Lower lobe of right lung (tissue), 2 donors: ENCODE measurements at regions not wholly inside any gene's neighbourhood (a gene's known extent, or its start where the extent isn't known, plus 50 kb on each side); places are given as distances from the start of the nearest gene placed in this dataset.

Experiments used
- ATAC-seq, 2 donors: fragments of 200-7000 bp; cut with Tn5 transposase; one replicate each; pipeline ENCODE4 v1.9.1; 2020 to 2022; ENCODE audit warnings: mild to moderate bottlenecking in 2 of 2, moderate library complexity in 2 of 2
- DNase-seq: peaks from one replicate; pipeline ENCODE4 v3.0.0-alpha.2; 2020
- H3K27ac ChIP-seq: fragments of 200-600 bp; one replicate; pipeline ENCODE4 v1.8.0; 2022
- H3K27me3 ChIP-seq: fragments of 200-600 bp; one replicate; pipeline ENCODE4 v1.8.0; 2022; ENCODE audit warnings: low read depth
- H3K36me3 ChIP-seq: fragments of 200-600 bp; one replicate; pipeline ENCODE4 v1.8.0; 2022; ENCODE audit warnings: mild to moderate bottlenecking
- H3K4me1 ChIP-seq: fragments of 200-600 bp; one replicate; pipeline ENCODE4 v1.8.0; 2022
- H3K4me3 ChIP-seq: fragments of 200-600 bp; one replicate; pipeline ENCODE4 v1.8.0; 2022; ENCODE audit warnings: mild to moderate bottlenecking
- H3K9me3 ChIP-seq: fragments of 200-600 bp; one replicate; pipeline ENCODE4 v1.8.0; 2022
- CTCF ChIP-seq: fragments of 200-600 bp; IDR thresholded peaks from one replicate; pipeline ENCODE4 v1.8.0; 2022; ENCODE audit warnings: antibody characterized with exemption, mild to moderate bottlenecking
- intact Hi-C: fragments of 100-400 bp; cut with DNase I; formaldehyde crosslinking; loops from one replicate; pipeline ENCODE4 v1.11.0; 2022
- donor health status: DM: no; HTN: yes; CAD: no; lungs with severe emphysema.

- intact Hi-C loops, result no loop called here
- no peak overlapping the region for H3K4me3 ChIP-seq
- H3K27me3 ChIP-seq, result no peaks in the 10 kb centered on the region
- no peaks in the 10 kb centered on the region for H3K36me3 ChIP-seq
- no peaks in the 10 kb centered on the region for H3K9me3 ChIP-seq
- no peak for ATAC-seq
- H3K27ac ChIP-seq, result no peak overlapping the region
- no peak for DNase-seq
- H3K4me1 ChIP-seq, result no peaks in the 10 kb centered on the region
- TF ChIP-seq CTCF, result no peak
Observed at GRCh38 chr15:39270221-39270855, 310.5 kb upstream of the THBS1 start.

- ATAC-seq, result no peak
- TF ChIP-seq CTCF, result no peak
- no peak overlapping the region for H3K4me3 ChIP-seq
- H3K9me3 ChIP-seq, result no peaks in the 10 kb centered on the region
- H3K4me1 ChIP-seq, result no peaks in the 10 kb centered on the region
- no peak for DNase-seq
- no peaks in the 10 kb centered on the region for H3K36me3 ChIP-seq
- no peaks in the 10 kb centered on the region for H3K27me3 ChIP-seq
- no peak overlapping the region for H3K27ac ChIP-seq
- intact Hi-C loops, result no loop called here
Observed at GRCh38 chr15:39270934-39271333, 309.9 kb upstream of the THBS1 start.

- ATAC-seq, result no peak
- intact Hi-C loops, result no loop called here
Observed at GRCh38 chr15:39272901-39273300, 308.0 kb upstream of the THBS1 start.

GRCh38 chr15:39273717-39274411, 307.0 kb upstream of the THBS1 start:
- intact Hi-C loops, result no loop called here
- no peak for DNase-seq
- H3K27me3 ChIP-seq, result no peaks in the 10 kb centered on the region
- ATAC-seq, result peak; percentile 90 to 94
- H3K4me1 ChIP-seq, result no peaks in the 10 kb centered on the region
- no peaks in the 10 kb centered on the region for H3K36me3 ChIP-seq
- H3K9me3 ChIP-seq, result no peaks in the 10 kb centered on the region
- TF ChIP-seq CTCF, result no peak
- no peak overlapping the region for H3K4me3 ChIP-seq
- peak overlapping the region; percentile 37 for H3K27ac ChIP-seq

More at GRCh38 chr15:39272901-39273300, 308.0 kb upstream of the THBS1 start:
- DNase-seq, result no peak
- Histone ChIP-seq H3K4me1 (no peaks in the 10 kb centered on the region), H3K27me3 (no peaks in the 10 kb centered on the region), H3K36me3 (no peaks in the 10 kb centered on the region), H3K27ac (no peak overlapping the region), H3K4me3 (no peak overlapping the region), H3K9me3 (no peaks in the 10 kb centered on the region)
- TF ChIP-seq CTCF, result no peak

GRCh38 chr15:39275066-39275465, 305.8 kb upstream of the THBS1 start:
- Histone ChIP-seq H3K27ac (no peak overlapping the region), H3K4me3 (no peak overlapping the region), H3K27me3 (no peaks in the 10 kb centered on the region), H3K36me3 (no peaks in the 10 kb centered on the region), H3K4me1 (no peaks in the 10 kb centered on the region), H3K9me3 (no peaks in the 10 kb centered on the region)
- ATAC-seq (no peak), DNase-seq (no peak)
- intact Hi-C loops, result no loop called here
- TF ChIP-seq CTCF, result no peak
